GM10266 (cell line): ENCODE measurements at regions not wholly inside any gene's neighbourhood (a gene's known extent, or its start where the extent isn't known, plus 50 kb on each side); places are given as distances from the start of the nearest gene placed in this dataset.

Experiments
- DNase-seq: peaks from one replicate; pipeline ENCODE4 v3.0.0; 2012; ENCODE audit errors: extremely low spot score
- TF ChIP-seq, protein P1 (sequence below): IDR thresholded peaks from 2 replicates; pipeline ENCODE4 v1.5.1; 2012; ENCODE audit warnings: mild to moderate bottlenecking, low read depth; ENCODE audit not compliant: control insufficient read depth, insufficient read depth; ENCODE audit errors: missing control alignments

- TF ChIP-seq, protein P1, sequence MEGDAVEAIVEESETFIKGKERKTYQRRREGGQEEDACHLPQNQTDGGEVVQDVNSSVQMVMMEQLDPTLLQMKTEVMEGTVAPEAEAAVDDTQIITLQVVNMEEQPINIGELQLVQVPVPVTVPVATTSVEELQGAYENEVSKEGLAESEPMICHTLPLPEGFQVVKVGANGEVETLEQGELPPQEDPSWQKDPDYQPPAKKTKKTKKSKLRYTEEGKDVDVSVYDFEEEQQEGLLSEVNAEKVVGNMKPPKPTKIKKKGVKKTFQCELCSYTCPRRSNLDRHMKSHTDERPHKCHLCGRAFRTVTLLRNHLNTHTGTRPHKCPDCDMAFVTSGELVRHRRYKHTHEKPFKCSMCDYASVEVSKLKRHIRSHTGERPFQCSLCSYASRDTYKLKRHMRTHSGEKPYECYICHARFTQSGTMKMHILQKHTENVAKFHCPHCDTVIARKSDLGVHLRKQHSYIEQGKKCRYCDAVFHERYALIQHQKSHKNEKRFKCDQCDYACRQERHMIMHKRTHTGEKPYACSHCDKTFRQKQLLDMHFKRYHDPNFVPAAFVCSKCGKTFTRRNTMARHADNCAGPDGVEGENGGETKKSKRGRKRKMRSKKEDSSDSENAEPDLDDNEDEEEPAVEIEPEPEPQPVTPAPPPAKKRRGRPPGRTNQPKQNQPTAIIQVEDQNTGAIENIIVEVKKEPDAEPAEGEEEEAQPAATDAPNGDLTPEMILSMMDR = no peak
- no peak for DNase-seq
Measured at GRCh38 chr9:38281917-38282316, 110.6 kb upstream of the ALDH1B1 start.

DNA sequence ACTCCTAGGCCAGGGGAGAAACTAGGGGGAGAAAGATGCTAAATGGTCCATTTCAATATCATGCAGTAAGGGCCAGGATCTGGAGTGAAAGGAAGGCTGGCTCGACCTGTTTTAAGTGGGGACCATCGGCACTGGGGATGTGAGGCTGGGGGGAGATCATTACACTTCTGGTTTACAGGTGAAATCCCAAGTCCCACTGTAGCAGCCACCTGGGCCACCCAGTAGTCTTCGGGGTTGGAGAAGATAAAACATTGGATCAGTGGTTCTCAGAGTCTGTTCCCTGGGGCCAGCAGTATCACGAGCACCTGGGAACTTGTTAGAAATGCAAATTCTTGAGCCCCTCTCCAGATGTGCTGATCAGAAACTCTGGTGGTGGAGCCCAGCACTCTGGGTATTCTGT, 111.3 kb upstream of the ALDH1B1 start:
- DNase-seq = no peak

GRCh38 chr9:38280251-38280800, 112.2 kb upstream of the ALDH1B1 start:
- no peak for DNase-seq
- TF ChIP-seq, protein P1 = no peak

More for the DNA sequence above, 111.3 kb upstream of the ALDH1B1 start:
- TF ChIP-seq, protein P1 = no peak

GRCh38 chr9:38278931-38279679, 113.4 kb upstream of the ALDH1B1 start:
- no peak for DNase-seq
- TF ChIP-seq, protein P1 = no peak

GRCh38 chr9:38278457-38278856, 114.0 kb upstream of the ALDH1B1 start:
- TF ChIP-seq, protein P1 = no peak
- no peak for DNase-seq

- TF ChIP-seq, protein P1 = no peak
- DNase-seq = no peak
Measured at GRCh38 chr9:38277601-38278200, 114.8 kb upstream of the ALDH1B1 start.
